IMR-90 (cell line): ENCODE measurements at regions not wholly inside any gene's neighbourhood (a gene's known extent, or its start where the extent isn't known, plus 50 kb on each side); places are given as distances from the start of the nearest gene placed in this dataset.

ENCODE experiments used
- ATAC-seq: fragments of 200-7000 bp; cut with Tn5 transposase; 2 replicates; pipeline ENCODE4 v1.9.1; 2020; ENCODE audit warnings: low read depth, mild to moderate bottlenecking, moderate library complexity
- BruUV-seq: library from RNA; stranded (reverse); fragments of 400-500 nt; replicated peaks from 2 replicates; lab custom pipeline; 2021; lab: Mats Ljungman, UMichigan
- CTCF ChIA-PET: fragments of 300-600 bp; formaldehyde crosslinking; extraction: SDS; loops from one replicate; lab custom pipeline; 2021; ENCODE audit warnings: antibody characterized with exemption; lab: Yijun Ruan, JAX
- POLR2A ChIA-PET: fragments of 300-600 bp; sonication (Branson Sonifier 250); formaldehyde crosslinking; loops from one replicate; lab custom pipeline; 2022; ENCODE audit warnings: antibody characterized with exemption; ENCODE audit not compliant: unreplicated experiment; lab: Charles Lee
- DNase-seq: peaks from one replicate; pipeline ENCODE4 v3.0.0; 2013
- H2AFZ ChIP-seq: replicated peaks from 2 replicates; pipeline ENCODE3; 2013; ENCODE audit warnings: low read length, mild to moderate bottlenecking; ENCODE audit not compliant: poor library complexity
- H2AK5ac ChIP-seq: 2 replicates; pipeline ENCODE4 v1.6.1; 2013; ENCODE audit warnings: low read depth, low read length, inconsistent platforms
- H2AK9ac ChIP-seq: replicated peaks from 2 replicates; pipeline ENCODE3; 2013; ENCODE audit warnings: mild to moderate bottlenecking, low read depth, low read length, moderate library complexity; ENCODE audit not compliant: poor library complexity
- H2BK120ac ChIP-seq: 2 replicates; pipeline ENCODE4 v1.6.1; 2013; ENCODE audit warnings: low read depth, low read length, inconsistent platforms
- H2BK15ac ChIP-seq: 3 replicates; pipeline ENCODE4 v1.6.1; 2013; ENCODE audit warnings: low read depth, low read length, inconsistent platforms
- H2BK20ac ChIP-seq: 2 replicates; pipeline ENCODE4 v1.6.1; 2013; ENCODE audit warnings: low read depth, mild to moderate bottlenecking, inconsistent platforms, low read length, moderate library complexity
- H2BK5ac ChIP-seq: 2 replicates; pipeline ENCODE4 v1.6.1; 2013; ENCODE audit warnings: mild to moderate bottlenecking, low read depth, low read length, inconsistent platforms; ENCODE audit not compliant: poor library complexity, severe bottlenecking
- H3K14ac ChIP-seq: replicated peaks from 2 replicates; pipeline ENCODE4 v1.6.1; 2013; ENCODE audit warnings: low read depth, low read length, inconsistent platforms
- H3K18ac ChIP-seq: 2 replicates; pipeline ENCODE4 v1.6.1; 2013; ENCODE audit warnings: low read depth, low read length, control low read depth
- H3K23ac ChIP-seq: 2 replicates; pipeline ENCODE4 v1.6.1; 2013; ENCODE audit warnings: low read depth, low read length, inconsistent platforms
- H3K27ac ChIP-seq: 2 replicates; pipeline ENCODE4 v1.5.1; 2013; ENCODE audit warnings: mild to moderate bottlenecking, control low read depth, low read length; ENCODE audit not compliant: insufficient read depth
- H3K27me3 ChIP-seq: 2 replicates; pipeline ENCODE4 v1.6.1; 2013; ENCODE audit warnings: low read length; ENCODE audit not compliant: control insufficient read depth, insufficient read depth
- H3K36me3 ChIP-seq: 2 replicates; pipeline ENCODE4 v1.6.1; 2013; ENCODE audit warnings: low read length, mixed read lengths; ENCODE audit not compliant: control insufficient read depth, insufficient read depth
- H3K4ac ChIP-seq: 2 replicates; pipeline ENCODE4 v1.6.1; 2013; ENCODE audit warnings: low read depth, low read length, inconsistent platforms
- H3K4me1 ChIP-seq: 2 replicates; pipeline ENCODE4 v1.6.1; 2013; ENCODE audit warnings: low read length, mixed read lengths; ENCODE audit not compliant: control insufficient read depth, insufficient read depth
- H3K4me2 ChIP-seq: 2 replicates; pipeline ENCODE4 v1.6.1; 2013; ENCODE audit warnings: low read depth, mild to moderate bottlenecking, control low read depth, low read length, moderate library complexity
- H3K4me3 ChIP-seq: 2 replicates; pipeline ENCODE4 v1.5.1; 2013; ENCODE audit warnings: low read depth, mild to moderate bottlenecking, control low read depth, low read length, moderate library complexity; ENCODE audit not compliant: insufficient read depth
- H3K56ac ChIP-seq: 2 replicates; pipeline ENCODE4 v1.6.1; 2013; ENCODE audit warnings: low read length, inconsistent platforms; ENCODE audit not compliant: insufficient read depth; ENCODE audit errors: extremely low read depth
- H3K79me1 ChIP-seq, 2 experiments: 2 replicates each; pipeline ENCODE4 v1.6.1; 2013; ENCODE audit warnings: low read length in 2 of 2, inconsistent platforms in 1 of 2, low read depth in 1 of 2
- H3K9ac ChIP-seq: 2 replicates; pipeline ENCODE4 v1.6.1; 2013; ENCODE audit warnings: low read depth, low read length, control low read depth
- H3K9me1 ChIP-seq: 2 replicates; pipeline ENCODE4 v1.6.1; 2013; ENCODE audit warnings: low read length, inconsistent platforms; ENCODE audit not compliant: insufficient read depth
- H3K9me3 ChIP-seq: 2 replicates; pipeline ENCODE4 v1.6.1; 2013; ENCODE audit warnings: low read length; ENCODE audit not compliant: control insufficient read depth, insufficient read depth
- H4K20me1 ChIP-seq: 2 replicates; pipeline ENCODE4 v1.6.1; 2013; ENCODE audit warnings: low read length, inconsistent platforms; ENCODE audit not compliant: insufficient read depth
- H4K5ac ChIP-seq: 2 replicates; pipeline ENCODE4 v1.6.1; 2013; ENCODE audit warnings: mild to moderate bottlenecking, low read depth, low read length, control low read depth
- H4K8ac ChIP-seq, 2 experiments: 2 replicates each; pipeline ENCODE4 v1.6.1; 2013; ENCODE audit warnings: low read depth in 2 of 2, low read length in 2 of 2, control low read depth in 1 of 2, inconsistent platforms in 1 of 2
- H4K91ac ChIP-seq: 2 replicates; pipeline ENCODE4 v1.6.1; 2013; ENCODE audit warnings: low read depth, low read length, inconsistent platforms; ENCODE audit not compliant: insufficient read depth
- FOS ChIP-seq: fragments of 150-350 bp; IDR thresholded peaks from 2 replicates; pipeline ENCODE4 v1.6.1; 2016; ENCODE audit warnings: low read depth, low read length
- MAFK ChIP-seq: IDR thresholded peaks from 2 replicates; pipeline ENCODE4 v1.6.1; 2012; ENCODE audit warnings: low read depth, low read length, improper control_type of control experiment
- MAZ ChIP-seq: IDR thresholded peaks from 2 replicates; pipeline ENCODE4 v1.6.1; 2012; ENCODE audit warnings: low read depth, mild to moderate bottlenecking, low read length, improper control_type of control experiment, moderate library complexity, borderline replicate concordance
- WGBS, 2 experiments: methylation state at CpG; one replicate each; pipeline versions ENCODE4 v1.1.5 to v1.1.7; 2013; ENCODE audit warnings: missing lambda C conversion rate in 2 of 2; ENCODE audit not compliant: insufficient read length in 1 of 2; ENCODE audit errors: extremely low coverage in 2 of 2; 5-methylcytosine and 5-hydroxymethylcytosine counted together
- dilution Hi-C: fragments of 300-500 bp; cut with HindIII; formaldehyde crosslinking; loops from one replicate; pipeline ENCODE4 v1.14.3; 2018; ENCODE audit warnings: low sequenced_read_pairs; ENCODE audit not compliant: unreplicated experiment
- in situ Hi-C: fragments of 300-500 bp; cut with MboI; formaldehyde crosslinking; loops from 3 replicates; pipeline ENCODE4 v1.14.3; 2019; ENCODE audit warnings: low sequenced_read_pairs, inconsistent platforms, mixed read lengths
- intact Hi-C: fragments of 100-400 bp; cut with micrococcal nuclease; formaldehyde crosslinking; loops from 2 replicates; pipeline ENCODE4 v1.10.0; 2022

- Histone ChIP-seq H3K27me3 (no peaks in the 10 kb centered on the region), H3K9me3 (no peaks in the 10 kb centered on the region), H2BK15ac (no peak overlapping the region), H4K5ac (no peak overlapping the region), H3K4me1 (no peaks in the 10 kb centered on the region), H3K9me1 (no peaks in the 10 kb centered on the region), H3K79me1 (no peaks in the 10 kb centered on the region), H3K4me3 (no peak overlapping the region), H4K20me1 (no peaks in the 10 kb centered on the region), H3K23ac (no peak overlapping the region), H3K4me2 (no peak overlapping the region), H3K18ac (no peak overlapping the region), H4K91ac (no peak overlapping the region), H3K9ac (no peak overlapping the region), H3K36me3 (no peaks in the 10 kb centered on the region), H2BK120ac (no peak overlapping the region), H2BK5ac (no peak overlapping the region), H3K56ac (no peak overlapping the region), H3K27ac (no peak overlapping the region), H3K14ac (no peak overlapping the region), H4K8ac (no peak overlapping the region), H2AFZ (no peak overlapping the region), H2BK20ac (no peak overlapping the region), H2AK9ac (no peak overlapping the region), H2AK5ac (no peak overlapping the region), H3K4ac (no peak overlapping the region)
- ChIA-PET CTCF (no interaction called here), POLR2A (no interaction called here)
- TF ChIP-seq FOS (no peak), MAFK (no peak), MAZ (no peak)
- ATAC-seq (no peak), DNase-seq (no peak)
- no CpG with 5 or more reads among the region's 1 CpG for WGBS, 2 experiments
- no TSS peak for BruUV-seq
- dilution Hi-C loops, result no loop called here
- in situ Hi-C loops, result no loop called here
- intact Hi-C loops, result no loop called here
Observed at GRCh38 chr21:16055014-16055413, 325.2 kb downstream of the USP25 start.
